A673 (cell line): ENCODE measurements at regions not wholly inside any gene's neighbourhood (a gene's known extent, or its start where the extent isn't known, plus 50 kb on each side); places are given as distances from the start of the nearest gene placed in this dataset.

Experiments
- EZH2 ChIP-seq: fragments of 200-600 bp; sonication (generic); IDR thresholded peaks from 2 replicates; pipeline ENCODE4 v1.6.1; 2017; ENCODE audit warnings: borderline replicate concordance, low read depth, mild to moderate bottlenecking, mixed read lengths, antibody characterized with exemption, low read length; ENCODE audit not compliant: poor library complexity, severe bottlenecking
- TF ChIP-seq, protein P1 (sequence below): fragments of 300-800, 200-600 bp; sonication (generic); conservative IDR thresholded peaks from 2 replicates; pipeline ENCODE4 v1.5.1; 2017; ENCODE audit warnings: low read depth, mild to moderate bottlenecking, antibody characterized with exemption, low read length, moderate library complexity, mixed read lengths

- TF ChIP-seq, protein P1, sequence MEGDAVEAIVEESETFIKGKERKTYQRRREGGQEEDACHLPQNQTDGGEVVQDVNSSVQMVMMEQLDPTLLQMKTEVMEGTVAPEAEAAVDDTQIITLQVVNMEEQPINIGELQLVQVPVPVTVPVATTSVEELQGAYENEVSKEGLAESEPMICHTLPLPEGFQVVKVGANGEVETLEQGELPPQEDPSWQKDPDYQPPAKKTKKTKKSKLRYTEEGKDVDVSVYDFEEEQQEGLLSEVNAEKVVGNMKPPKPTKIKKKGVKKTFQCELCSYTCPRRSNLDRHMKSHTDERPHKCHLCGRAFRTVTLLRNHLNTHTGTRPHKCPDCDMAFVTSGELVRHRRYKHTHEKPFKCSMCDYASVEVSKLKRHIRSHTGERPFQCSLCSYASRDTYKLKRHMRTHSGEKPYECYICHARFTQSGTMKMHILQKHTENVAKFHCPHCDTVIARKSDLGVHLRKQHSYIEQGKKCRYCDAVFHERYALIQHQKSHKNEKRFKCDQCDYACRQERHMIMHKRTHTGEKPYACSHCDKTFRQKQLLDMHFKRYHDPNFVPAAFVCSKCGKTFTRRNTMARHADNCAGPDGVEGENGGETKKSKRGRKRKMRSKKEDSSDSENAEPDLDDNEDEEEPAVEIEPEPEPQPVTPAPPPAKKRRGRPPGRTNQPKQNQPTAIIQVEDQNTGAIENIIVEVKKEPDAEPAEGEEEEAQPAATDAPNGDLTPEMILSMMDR: no peak
- no peak for TF ChIP-seq EZH2
These were observed 566.0 kb downstream of the TMA16 start for GRCh38 chr4:164060456-164060855.
